Activated CD8-positive, alpha-beta T cell treated with anti-CD3 and anti-CD28 coated beads for 36 hours (primary cell): ENCODE measurements at regions not wholly inside any gene's neighbourhood (a gene's known extent, or its start where the extent isn't known, plus 50 kb on each side); places are given as distances from the start of the nearest gene placed in this dataset.

Source experiments
- ATAC-seq: fragments of 200-7000 bp; cut with Tn5 transposase; one replicate; pipeline ENCODE4 v1.10.0; 2021; ENCODE audit warnings: mild to moderate bottlenecking, moderate library complexity
- CTCF ChIA-PET: fragments of 350-600 bp; sonication (Branson Sonifier 250); formaldehyde crosslinking; loops from one replicate; lab custom pipeline; 2021; ENCODE audit warnings: antibody characterized with exemption; lab: Charles Lee
- POLR2A ChIA-PET: fragments of 350-600 bp; sonication (Branson Sonifier 250); formaldehyde crosslinking; loops from one replicate; lab custom pipeline; 2021; ENCODE audit warnings: antibody characterized with exemption; lab: Charles Lee
- DNase-seq: peaks from one replicate; pipeline ENCODE4 v3.0.0-alpha.2; 2020
- H3K27ac Mint-ChIP-seq: one replicate; pipeline ENCODE4 v1.8.0; 2021; ENCODE audit warnings: mild to moderate bottlenecking, mixed read lengths
- H3K27me3 Mint-ChIP-seq: one replicate; pipeline ENCODE4 v1.8.0; 2021; ENCODE audit warnings: mixed read lengths
- H3K36me3 Mint-ChIP-seq: one replicate; pipeline ENCODE4 v1.8.0; 2021; ENCODE audit warnings: low read depth, mixed read lengths
- H3K4me1 Mint-ChIP-seq: one replicate; pipeline ENCODE4 v1.8.0; 2021; ENCODE audit warnings: low read depth, mixed read lengths
- H3K4me3 Mint-ChIP-seq: one replicate; pipeline ENCODE4 v1.8.0; 2021; ENCODE audit warnings: mild to moderate bottlenecking, moderate library complexity, mixed read lengths
- H3K9me3 Mint-ChIP-seq: one replicate; pipeline ENCODE4 v1.8.0; 2021; ENCODE audit warnings: mixed read lengths
- CTCF ChIP-seq: fragments of 200-600 bp; IDR thresholded peaks from one replicate; pipeline ENCODE4 v1.8.0; 2022; ENCODE audit warnings: antibody characterized with exemption, mild to moderate bottlenecking
- intact Hi-C: fragments of 100-400 bp; cut with micrococcal nuclease; formaldehyde crosslinking; loops from one replicate; pipeline ENCODE4 v1.10.0; 2022

GRCh38 chr1:163661391-163661790 is 339.6 kb downstream of the NUF2 start:
- Mint-ChIP-seq H3K4me3 (no peak overlapping the region), H3K9me3 (no peaks in the 10 kb centered on the region), H3K4me1 (no peaks in the 10 kb centered on the region), H3K27me3 (no peaks in the 10 kb centered on the region), H3K36me3 (no peaks in the 10 kb centered on the region), H3K27ac (no peak overlapping the region)
- POLR2A ChIA-PET, result no interaction called here
- DNase-seq, result no peak
- intact Hi-C loops, result no loop called here
- CTCF ChIA-PET, result no interaction called here
- TF ChIP-seq CTCF, result no peak
- ATAC-seq, result no peak

GRCh38 chr1:163664671-163665335 is 343.0 kb downstream of the NUF2 start:
- intact Hi-C loops, result no loop called here
- Mint-ChIP-seq H3K27me3 (no peaks in the 10 kb centered on the region), H3K4me3 (no peak overlapping the region), H3K36me3 (no peaks in the 10 kb centered on the region), H3K4me1 (no peaks in the 10 kb centered on the region), H3K9me3 (no peaks in the 10 kb centered on the region), H3K27ac (no peak overlapping the region)
- no peak for ATAC-seq
- ChIA-PET CTCF (no interaction called here), POLR2A (no interaction called here)
- DNase-seq, result no peak
- no peak for TF ChIP-seq CTCF

- Mint-ChIP-seq H3K4me3 (no peak overlapping the region), H3K36me3 (no peaks in the 10 kb centered on the region), H3K4me1 (no peaks in the 10 kb centered on the region), H3K27me3 (peaks cover 1% of the 10 kb centered on the region), H3K27ac (no peak overlapping the region), H3K9me3 (peaks cover 7% of the 10 kb centered on the region)
- ChIA-PET POLR2A (no interaction called here), CTCF (no interaction called here)
- DNase-seq (no peak), ATAC-seq (no peak)
- no peak for TF ChIP-seq CTCF
- intact Hi-C loops, result no loop called here
Observed at GRCh38 chr1:163668472-163668871, 346.7 kb downstream of the NUF2 start.

GRCh38 chr1:163670989-163671757 is 349.4 kb downstream of the NUF2 start:
- Mint-ChIP-seq H3K27ac (no peak overlapping the region), H3K4me1 (no peaks in the 10 kb centered on the region), H3K36me3 (no peaks in the 10 kb centered on the region), H3K4me3 (no peak overlapping the region), H3K9me3 (peaks cover 7% of the 10 kb centered on the region), H3K27me3 (peaks cover 1% of the 10 kb centered on the region)
- no peak for TF ChIP-seq CTCF
- POLR2A ChIA-PET, result no interaction called here
- ATAC-seq (no peak), DNase-seq (no peak)
- CTCF ChIA-PET, result no interaction called here
- intact Hi-C loops, result no loop called here

- H3K27me3 Mint-ChIP-seq, result peaks cover 1% of the 10 kb centered on the region
- no peak for TF ChIP-seq CTCF
- POLR2A ChIA-PET, result no interaction called here
- intact Hi-C loops, result no loop called here
- H3K36me3 Mint-ChIP-seq, result no peaks in the 10 kb centered on the region
- ATAC-seq (no peak), DNase-seq (no peak)
- CTCF ChIA-PET, result no interaction called here
- no peak overlapping the region for H3K27ac Mint-ChIP-seq
- no peak overlapping the region for H3K4me3 Mint-ChIP-seq
- peaks cover 7% of the 10 kb centered on the region for H3K9me3 Mint-ChIP-seq
- H3K4me1 Mint-ChIP-seq, result no peaks in the 10 kb centered on the region
Observed at GRCh38 chr1:163672976-163673758, 351.4 kb downstream of the NUF2 start.
